Activated CD8-positive, alpha-beta memory T cell treated with anti-CD3 and anti-CD28 coated beads for 24 hours (primary cell): ENCODE measurements at regions not wholly inside any gene's neighbourhood (a gene's known extent, or its start where the extent isn't known, plus 50 kb on each side); places are given as distances from the start of the nearest gene placed in this dataset.
"Not testable (repeated sequence)": the region's sequence is repeated elsewhere in the genome, so short reads cannot be mapped to it uniquely, and the experiment has no call there.

Experiments used
- DNase-seq: peaks from one replicate; pipeline ENCODE4 v3.0.0-alpha.2; 2020

DNA sequence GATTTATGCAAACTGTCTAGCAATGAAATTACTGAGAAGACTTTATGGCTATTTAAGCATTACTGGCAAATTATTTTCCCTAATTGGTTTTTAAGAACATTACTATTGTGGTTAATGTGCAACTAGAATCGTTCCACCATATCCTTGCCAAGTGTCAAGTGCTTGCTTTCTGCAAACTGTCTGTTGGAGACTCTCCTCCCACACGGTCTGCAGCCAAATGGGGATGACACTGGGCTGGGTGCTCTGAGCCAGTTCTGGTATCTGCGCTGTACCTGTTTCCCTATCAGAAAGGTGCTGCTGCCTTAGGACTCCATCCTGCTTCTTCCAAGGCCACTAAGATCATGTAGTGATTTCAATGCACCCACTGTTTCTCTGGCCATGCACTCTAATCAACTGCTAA is 110.4 kb downstream of the RAMP3 start:
- DNase-seq = no peak

GRCh38 chr7:45269192-45269591 is 111.6 kb downstream of the RAMP3 start:
- no peak for DNase-seq

GRCh38 chr7:45278763-45279398 is 121.3 kb downstream of the RAMP3 start:
- no peak for DNase-seq

DNA sequence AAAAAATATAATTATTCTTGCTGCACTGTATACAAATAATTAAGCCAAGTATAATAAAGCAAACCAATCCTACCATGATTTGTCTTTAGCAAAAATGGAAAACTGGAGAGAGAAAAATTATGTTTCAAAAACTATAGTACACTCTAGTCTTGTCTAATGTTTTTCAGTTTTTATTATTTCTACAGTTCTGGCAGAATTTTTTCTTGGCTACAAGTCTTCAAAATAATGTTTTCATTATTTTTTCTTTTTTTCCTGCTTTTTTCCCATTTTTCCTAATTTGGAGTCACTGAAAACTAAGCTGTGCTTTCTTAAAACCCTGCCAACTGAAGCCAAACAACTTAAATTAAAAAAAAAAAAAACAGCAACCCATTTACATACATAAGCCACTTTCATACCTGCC is 132.0 kb downstream of the RAMP3 start:
- DNase-seq = not testable (repeated sequence)

DNA sequence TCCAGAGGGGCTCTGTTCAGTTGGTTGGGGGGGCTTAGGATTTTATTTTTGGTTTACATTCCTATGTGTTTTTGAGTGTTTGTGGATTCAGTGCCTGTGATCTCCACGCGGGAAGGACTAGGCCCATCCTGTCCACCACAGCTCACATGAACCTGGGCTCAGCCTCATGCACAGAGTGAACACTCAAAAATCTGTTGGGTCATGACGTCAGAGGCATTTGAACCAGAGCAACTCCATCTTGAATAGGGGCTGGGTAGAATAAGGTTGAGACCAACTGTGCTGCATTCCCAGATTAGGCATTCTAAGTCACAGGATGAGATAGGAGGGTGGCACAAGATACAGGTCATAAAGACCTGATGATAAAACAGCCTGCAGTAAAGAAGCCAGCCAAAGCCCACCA is 133.3 kb downstream of the RAMP3 start:
- DNase-seq = no peak

GRCh38 chr7:45292481-45292880 is 134.9 kb downstream of the RAMP3 start:
- no peak for DNase-seq

DNA sequence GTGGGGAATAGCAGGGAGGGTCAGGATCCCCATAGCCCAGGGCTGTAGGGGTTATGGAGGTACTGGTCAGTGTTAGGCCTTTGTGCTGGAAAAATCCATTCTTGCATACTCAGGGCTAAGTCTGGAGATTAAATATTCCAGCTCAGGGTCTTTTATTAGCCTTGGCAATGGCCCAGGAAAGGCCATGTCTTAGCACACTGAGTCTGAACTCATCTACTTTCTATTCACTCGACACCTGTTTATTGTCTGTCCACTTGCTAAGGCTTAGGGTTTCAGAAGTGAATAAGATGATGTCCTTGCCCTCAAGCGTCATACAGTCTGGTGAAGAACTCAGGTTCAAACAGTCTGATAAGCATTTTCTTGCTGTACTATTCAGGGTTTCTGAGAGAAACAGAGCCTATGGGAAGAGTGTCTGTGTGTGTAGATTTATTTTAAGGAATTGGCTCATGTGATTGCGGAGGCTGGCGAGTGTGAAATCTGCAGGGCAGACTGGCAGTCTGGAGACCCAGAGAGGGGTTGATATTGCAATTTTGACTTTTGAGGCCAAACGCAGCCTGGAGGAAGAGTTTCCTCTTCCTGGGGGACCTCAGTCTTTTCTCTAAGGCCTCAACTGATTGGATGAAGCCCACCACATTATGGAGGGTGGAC is 135.8 kb downstream of the RAMP3 start:
- no peak for DNase-seq

GRCh38 chr7:45294559-45294958 is 137.0 kb downstream of the RAMP3 start:
- DNase-seq = no peak

DNA sequence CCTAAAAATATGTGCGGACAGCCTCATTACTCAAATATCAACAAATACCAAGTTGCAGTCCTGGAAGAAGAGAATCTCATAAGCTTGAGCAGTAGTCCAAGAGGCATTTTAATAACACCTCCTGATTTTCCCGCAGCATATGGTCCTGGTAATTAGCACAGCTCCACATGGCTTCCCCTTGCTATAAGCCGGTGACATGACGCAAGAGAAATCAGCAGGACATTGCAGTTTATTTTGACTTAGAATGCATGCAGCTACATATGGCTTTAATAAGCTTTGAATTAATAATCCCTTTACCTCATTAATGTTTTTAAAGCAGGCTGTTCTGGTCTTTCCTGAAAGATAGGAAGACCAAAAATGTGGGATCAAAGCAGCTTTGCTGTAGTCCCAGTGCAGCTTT is 137.6 kb downstream of the RAMP3 start:
- DNase-seq = no peak

- DNase-seq = no peak
Measured at GRCh38 chr7:45296748-45297147, 139.2 kb downstream of the RAMP3 start.

GRCh38 chr7:45306752-45307305 is 149.2 kb downstream of the RAMP3 start:
- no peak for DNase-seq

- no peak for DNase-seq
Measured at GRCh38 chr7:45311597-45311996, 154.0 kb downstream of the RAMP3 start.

DNA sequence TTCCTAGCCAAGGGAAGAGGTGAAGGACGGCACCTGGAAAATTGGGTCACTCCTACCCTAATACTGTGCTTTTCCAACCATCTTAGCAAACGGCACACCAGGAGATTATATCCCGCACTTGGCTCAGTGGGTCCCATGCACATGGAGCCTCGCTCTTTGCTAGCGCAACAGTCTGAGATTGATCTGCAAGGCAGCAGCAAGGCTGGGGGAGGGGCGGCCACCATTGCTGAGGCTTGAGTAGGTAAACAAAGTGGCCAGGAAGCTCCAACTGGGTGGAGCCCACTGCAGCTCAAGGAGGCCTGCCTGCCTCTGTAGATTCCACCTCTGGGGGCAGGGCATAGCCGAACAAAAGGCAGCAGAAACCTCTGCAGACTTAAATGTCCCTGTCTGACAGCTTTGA is 157.9 kb downstream of the RAMP3 start:
- not testable (repeated sequence) for DNase-seq

DNA sequence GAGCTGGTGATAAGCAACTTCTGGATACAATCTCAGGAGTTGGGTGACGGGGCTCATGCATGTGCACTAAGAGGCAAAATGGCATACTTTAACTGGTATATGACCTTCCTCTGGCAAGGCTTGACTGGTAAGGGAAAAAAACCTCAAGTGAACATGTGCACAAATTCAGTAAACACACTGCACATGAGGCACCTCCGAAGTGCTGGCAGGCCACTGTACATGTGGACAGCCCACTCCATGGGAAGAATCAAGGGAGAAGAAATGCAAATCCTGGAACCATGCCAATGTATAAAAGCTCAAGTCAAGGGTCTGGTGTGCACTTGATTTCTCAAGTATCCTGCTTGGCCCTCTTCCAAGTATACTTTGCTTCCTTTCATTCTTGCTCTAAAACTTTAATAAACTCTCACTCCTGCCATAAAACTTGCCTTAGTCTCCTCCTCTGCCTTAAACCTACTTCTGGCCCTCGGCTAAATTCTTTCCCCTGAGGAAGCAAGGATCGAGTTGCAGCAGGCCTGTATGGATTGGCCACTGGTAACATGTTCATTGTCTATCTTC is 167.2 kb downstream of the RAMP3 start:
- no peak for DNase-seq

DNA sequence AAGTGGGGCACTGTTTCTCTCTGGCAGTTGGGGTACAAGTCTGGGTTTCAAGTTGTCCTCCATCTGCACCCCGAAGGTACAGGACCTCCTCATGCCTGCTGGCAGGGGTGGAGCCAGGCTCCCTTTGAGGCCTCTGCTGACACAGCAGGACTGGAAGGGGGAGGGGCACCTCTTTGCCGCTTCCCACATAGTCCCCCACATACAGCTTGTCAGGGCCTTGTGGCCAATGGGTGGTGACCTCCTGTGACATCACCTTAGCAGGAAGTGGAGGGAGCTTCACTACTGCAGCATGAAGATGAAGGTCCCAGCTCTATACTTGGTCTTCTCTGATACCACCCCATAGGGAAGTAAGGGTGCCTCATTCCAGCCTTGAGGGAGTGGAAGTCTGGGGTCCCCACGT is 167.8 kb downstream of the RAMP3 start:
- no peak for DNase-seq

DNA sequence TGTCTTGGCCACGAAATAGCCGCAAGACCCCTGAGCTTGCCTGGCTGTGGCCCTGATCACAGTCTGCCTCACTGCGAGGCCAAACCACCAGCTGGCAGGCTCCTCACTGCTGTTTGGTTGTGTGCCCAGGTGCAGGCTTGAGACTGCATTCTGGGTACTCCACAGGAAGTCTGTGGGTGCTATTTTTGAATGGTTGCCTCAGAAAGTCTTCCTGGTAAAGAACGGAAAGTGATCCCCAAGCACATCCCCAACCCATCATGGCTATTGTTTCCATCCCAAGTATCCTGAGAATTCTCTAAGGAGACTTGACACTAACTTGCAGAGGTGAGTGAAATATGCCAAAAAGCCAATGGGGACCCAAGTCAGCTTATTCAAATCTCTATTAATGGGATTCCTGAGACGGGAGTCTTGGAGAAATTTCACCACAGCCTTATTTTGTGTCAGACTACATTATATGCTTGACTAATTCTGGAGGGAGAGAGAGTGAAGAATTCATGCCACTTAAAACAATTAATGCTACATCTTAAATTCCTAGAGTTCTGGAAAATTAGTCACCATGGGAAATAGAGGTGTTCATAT is 170.9 kb downstream of the RAMP3 start:
- no peak for DNase-seq

DNA sequence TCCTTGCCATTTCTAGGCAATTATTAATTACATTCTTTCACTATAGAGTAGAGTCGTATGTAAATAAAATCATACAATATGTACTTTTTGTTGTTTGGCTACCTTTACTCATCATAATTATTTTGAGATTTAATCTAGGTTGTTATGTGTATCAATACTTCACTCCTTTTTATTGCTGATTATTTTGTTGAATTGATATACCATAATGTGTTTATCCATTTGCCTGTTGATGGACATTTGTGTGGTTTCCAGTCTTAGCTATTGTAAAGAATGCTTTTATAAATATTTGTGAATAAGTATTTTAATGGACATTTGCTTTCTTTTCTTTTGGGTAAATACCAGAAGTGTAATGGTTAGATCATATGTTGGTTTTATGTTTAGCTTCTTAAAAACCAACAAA is 174.0 kb downstream of the RAMP3 start:
- DNase-seq = no peak

- not testable (repeated sequence) for DNase-seq
Measured at GRCh38 chr7:45335024-45335423, 177.4 kb downstream of the RAMP3 start.

- no peak for DNase-seq
Measured at GRCh38 chr7:45342236-45342635, 184.6 kb downstream of the RAMP3 start.

DNA sequence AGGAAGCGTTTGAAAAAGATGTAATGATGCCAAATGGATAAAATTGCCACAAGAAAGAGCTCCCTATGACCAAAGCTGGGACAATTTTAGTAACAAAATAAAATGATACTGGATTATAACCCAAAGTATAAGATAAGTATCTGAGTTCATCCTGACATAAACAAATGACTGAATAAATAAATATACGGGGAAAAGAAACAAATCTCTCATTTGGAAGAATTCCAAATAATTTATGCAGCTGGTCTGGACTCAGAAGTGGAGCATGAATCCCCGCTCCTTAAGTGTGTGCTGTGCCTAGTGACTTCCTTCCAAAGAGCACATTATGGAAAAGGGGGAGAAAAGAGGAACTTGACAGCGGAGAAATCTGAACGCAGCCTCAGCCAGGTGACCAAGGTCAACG is 186.2 kb downstream of the RAMP3 start:
- DNase-seq = no peak

DNA sequence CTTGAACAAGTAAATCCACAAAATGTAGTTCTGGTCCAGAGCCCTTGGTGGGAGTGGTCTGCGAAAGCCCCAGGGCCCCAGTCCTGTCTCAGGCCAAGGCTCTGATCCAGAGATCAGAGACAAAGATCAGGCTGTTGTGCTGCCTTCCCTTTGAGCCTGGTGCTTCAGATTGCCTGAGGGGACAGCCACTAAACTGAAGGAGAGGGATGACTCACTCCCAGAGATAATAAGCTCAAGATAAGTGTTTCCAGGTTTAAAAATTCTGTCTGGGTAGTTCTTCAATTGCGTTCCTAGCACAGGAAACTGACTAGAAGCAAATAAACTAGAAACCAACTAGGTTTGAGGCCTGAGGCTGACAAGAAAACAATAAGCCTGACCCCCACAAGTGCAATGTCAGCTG is 190.2 kb downstream of the RAMP3 start:
- no peak for DNase-seq

- no peak for DNase-seq
Measured at GRCh38 chr7:45349090-45349489, 191.5 kb downstream of the RAMP3 start.

DNA sequence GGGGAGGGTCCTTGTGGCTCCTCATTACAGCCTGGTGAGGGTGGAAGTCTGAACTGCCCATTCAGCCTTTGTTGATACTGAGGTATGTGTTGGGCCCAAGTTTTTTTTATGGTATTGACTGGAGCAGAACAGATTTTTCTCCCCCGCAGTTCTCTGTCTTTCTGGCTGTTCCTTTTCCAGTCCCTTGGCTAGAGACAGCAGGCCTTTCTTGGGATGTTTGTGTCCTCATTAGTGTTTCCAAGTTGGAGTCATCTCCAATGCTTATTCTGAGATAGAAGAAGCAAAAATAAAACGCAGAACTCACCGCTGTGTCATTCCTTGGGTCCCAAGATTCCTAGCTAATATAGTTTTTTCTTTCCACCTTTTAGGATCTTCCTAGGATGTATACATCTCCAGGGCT is 193.3 kb downstream of the RAMP3 start:
- no peak for DNase-seq

DNA sequence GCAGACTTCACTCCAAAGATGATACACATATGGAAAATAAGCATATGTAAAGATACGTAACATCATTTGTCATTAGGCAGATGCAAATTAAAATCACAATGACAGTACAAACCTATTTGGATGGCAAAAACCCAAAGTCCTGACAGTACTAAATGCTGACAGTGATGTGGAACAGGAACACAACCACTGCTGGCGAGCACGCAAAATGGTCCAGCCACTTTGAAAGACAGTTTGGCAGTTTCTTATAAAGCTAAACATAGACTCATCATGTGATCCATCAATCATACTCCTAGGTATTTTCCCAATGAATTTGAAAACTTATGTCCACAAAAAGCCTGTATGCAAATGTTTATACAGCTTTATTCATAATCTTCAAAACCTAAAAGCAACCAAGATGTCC is 200.7 kb downstream of the RAMP3 start:
- no peak for DNase-seq
